ENCODE measurements at regions not wholly inside any gene's neighbourhood (a gene's known extent, or its start where the extent isn't known, plus 50 kb on each side); places are given as distances from the start of the nearest gene placed in this dataset.

DNA sequence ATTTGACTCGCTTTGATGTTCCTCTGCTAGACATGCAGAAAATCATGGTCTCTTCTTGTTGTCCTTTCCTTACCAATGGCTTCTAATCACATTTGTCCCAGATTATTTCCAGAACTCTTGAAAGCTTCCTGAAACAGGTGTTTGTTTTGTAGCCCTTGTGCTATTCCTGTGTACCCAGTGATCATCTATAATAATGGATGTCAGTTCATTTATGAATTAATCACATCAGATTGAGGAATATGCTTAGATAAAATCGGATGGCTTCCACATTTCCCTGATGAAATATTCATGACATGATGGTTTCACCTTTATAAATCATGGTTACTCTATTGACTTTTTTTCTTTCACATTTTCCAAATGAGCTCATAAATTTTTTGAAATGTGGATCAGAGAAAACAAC lies 359.0 kb upstream of the DMAC1 start:
- DNase-seq: no peak
- no peak overlapping the region for H3K27ac Mint-ChIP-seq (ENCODE audit: unreplicated experiment)
- peaks cover 6% of the 10 kb centered on the region for H3K4me1 Mint-ChIP-seq (ENCODE audit: low read depth, unreplicated experiment)
- TF ChIP-seq, protein P1, sequence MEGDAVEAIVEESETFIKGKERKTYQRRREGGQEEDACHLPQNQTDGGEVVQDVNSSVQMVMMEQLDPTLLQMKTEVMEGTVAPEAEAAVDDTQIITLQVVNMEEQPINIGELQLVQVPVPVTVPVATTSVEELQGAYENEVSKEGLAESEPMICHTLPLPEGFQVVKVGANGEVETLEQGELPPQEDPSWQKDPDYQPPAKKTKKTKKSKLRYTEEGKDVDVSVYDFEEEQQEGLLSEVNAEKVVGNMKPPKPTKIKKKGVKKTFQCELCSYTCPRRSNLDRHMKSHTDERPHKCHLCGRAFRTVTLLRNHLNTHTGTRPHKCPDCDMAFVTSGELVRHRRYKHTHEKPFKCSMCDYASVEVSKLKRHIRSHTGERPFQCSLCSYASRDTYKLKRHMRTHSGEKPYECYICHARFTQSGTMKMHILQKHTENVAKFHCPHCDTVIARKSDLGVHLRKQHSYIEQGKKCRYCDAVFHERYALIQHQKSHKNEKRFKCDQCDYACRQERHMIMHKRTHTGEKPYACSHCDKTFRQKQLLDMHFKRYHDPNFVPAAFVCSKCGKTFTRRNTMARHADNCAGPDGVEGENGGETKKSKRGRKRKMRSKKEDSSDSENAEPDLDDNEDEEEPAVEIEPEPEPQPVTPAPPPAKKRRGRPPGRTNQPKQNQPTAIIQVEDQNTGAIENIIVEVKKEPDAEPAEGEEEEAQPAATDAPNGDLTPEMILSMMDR (IDR thresholded peaks at IDR 0.05; ENCODE audit: partially characterized antibody, unreplicated experiment): no peak
- H3K36me3 Mint-ChIP-seq (ENCODE audit: unreplicated experiment): peaks cover under 1% of the 10 kb centered on the region
- H3K27me3 Mint-ChIP-seq (ENCODE audit: unreplicated experiment): no peaks in the 10 kb centered on the region
- no peak overlapping the region for H3K4me3 Mint-ChIP-seq (ENCODE audit: unreplicated experiment)
- H3K9me3 Mint-ChIP-seq (ENCODE audit: unreplicated experiment): no peaks in the 10 kb centered on the region

DNA sequence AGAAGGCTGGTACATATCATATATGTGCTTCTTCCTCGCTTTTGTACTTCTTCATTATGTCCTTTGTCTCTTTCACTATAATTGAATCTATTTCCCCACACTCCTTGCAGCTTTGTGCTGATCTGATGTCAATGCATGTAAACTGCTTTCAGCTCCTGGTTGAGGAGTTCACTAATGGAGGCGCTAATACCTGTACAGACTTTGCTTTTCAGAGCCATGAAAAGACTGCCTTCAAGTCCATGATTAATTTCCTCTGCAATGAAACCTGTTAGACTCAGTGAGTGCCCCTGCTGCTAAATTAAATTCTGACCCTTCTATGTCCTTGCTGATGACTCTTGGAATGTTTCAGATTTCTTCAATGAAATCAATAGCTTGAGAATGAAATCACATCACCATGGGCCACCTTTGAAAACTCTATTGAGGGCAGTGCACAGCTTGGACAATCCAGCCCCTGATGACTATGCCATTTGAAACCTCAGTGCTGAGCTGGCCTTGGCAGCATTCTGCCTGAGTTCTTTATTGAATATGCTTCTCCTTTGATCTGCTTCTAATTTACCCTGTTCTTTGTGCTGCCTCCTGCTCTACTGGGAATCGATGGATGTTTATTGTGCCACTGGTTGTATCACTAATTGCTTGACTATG lies 358.2 kb upstream of the DMAC1 start:
- Mint-ChIP-seq H3K27ac (ENCODE audit: unreplicated experiment) (no peak overlapping the region), H3K4me1 (ENCODE audit: low read depth, unreplicated experiment) (peaks cover 6% of the 10 kb centered on the region), H3K4me3 (ENCODE audit: unreplicated experiment) (no peak overlapping the region), H3K9me3 (ENCODE audit: unreplicated experiment) (no peaks in the 10 kb centered on the region), H3K36me3 (ENCODE audit: unreplicated experiment) (peaks cover 4% of the 10 kb centered on the region), H3K27me3 (ENCODE audit: unreplicated experiment) (no peaks in the 10 kb centered on the region)
- no peak for DNase-seq
- TF ChIP-seq, protein P1 (IDR thresholded peaks at IDR 0.05; ENCODE audit: partially characterized antibody, unreplicated experiment): no peak

DNA sequence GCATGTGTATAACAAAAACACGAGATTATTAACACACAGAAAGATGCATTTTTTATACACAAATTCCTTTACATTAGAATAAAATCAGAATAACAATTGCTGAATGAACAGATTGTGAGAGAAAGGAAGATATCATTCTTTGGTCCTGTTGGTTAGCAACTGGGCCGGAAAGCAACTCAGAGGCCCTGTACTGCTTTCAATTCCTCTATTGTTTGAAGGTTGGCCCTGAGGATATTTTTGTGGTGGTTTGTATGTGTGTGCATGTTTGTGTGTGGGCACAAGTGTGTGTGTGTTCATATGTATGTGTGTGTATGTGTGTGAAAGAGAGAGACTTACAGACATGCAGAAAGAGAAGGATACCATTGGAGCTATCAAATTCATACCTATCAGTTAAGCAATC lies 356.8 kb upstream of the DMAC1 start:
- Mint-ChIP-seq H3K9me3 (ENCODE audit: unreplicated experiment) (peaks cover 1% of the 10 kb centered on the region), H3K4me1 (ENCODE audit: low read depth, unreplicated experiment) (peaks cover 6% of the 10 kb centered on the region), H3K27ac (ENCODE audit: unreplicated experiment) (no peak overlapping the region), H3K4me3 (ENCODE audit: unreplicated experiment) (no peak overlapping the region), H3K36me3 (ENCODE audit: unreplicated experiment) (peaks cover 11% of the 10 kb centered on the region), H3K27me3 (ENCODE audit: unreplicated experiment) (no peaks in the 10 kb centered on the region)
- no peak for DNase-seq
- TF ChIP-seq, protein P1 (IDR thresholded peaks at IDR 0.05; ENCODE audit: partially characterized antibody, unreplicated experiment): no peak

DNA sequence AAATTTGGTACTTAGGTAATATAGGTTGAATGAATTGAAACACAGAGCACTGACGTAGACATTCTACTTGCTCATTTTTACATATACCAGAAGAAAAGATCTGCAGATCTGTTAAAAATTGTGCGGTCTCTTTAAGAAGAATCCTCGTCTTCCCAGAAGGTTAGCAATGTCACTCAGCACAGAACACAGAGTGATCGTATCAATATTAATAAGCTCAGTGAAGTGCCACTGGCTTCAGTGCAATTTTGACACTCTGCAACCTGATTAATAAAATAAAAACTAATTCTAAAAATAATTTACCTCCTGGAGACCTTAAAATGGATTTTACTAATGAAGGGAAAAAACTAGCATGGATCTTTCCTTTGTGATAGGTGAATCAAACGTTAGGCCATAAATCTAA lies 356.1 kb upstream of the DMAC1 start:
- DNase-seq: no peak
- peaks cover 17% of the 10 kb centered on the region for H3K36me3 Mint-ChIP-seq (ENCODE audit: unreplicated experiment)
- H3K27ac Mint-ChIP-seq (ENCODE audit: unreplicated experiment): no peak overlapping the region
- TF ChIP-seq, protein P1 (IDR thresholded peaks at IDR 0.05; ENCODE audit: partially characterized antibody, unreplicated experiment): no peak
- H3K4me3 Mint-ChIP-seq (ENCODE audit: unreplicated experiment): no peak overlapping the region
- peaks cover 4% of the 10 kb centered on the region for H3K9me3 Mint-ChIP-seq (ENCODE audit: unreplicated experiment)
- H3K27me3 Mint-ChIP-seq (ENCODE audit: unreplicated experiment): no peaks in the 10 kb centered on the region
- H3K4me1 Mint-ChIP-seq (ENCODE audit: low read depth, unreplicated experiment): peaks cover 6% of the 10 kb centered on the region

DNA sequence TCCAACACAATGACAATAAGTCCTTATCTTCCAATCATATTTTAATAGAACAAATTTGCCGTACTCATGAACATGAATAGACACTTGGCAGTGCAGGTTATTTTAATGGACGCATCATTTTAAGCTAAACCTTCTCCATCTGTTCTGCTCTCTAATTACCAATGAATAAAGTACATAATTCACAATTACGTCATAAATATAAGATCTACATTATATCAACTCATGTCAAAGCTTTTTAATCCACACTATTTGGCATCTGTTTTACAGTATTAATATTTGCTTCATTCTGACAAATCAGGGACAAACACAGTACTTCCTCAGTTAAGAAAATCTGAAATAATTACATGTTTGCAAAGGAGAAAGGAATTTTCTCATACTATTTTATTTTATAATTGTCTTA lies 344.1 kb upstream of the DMAC1 start:
- Mint-ChIP-seq H3K36me3 (ENCODE audit: unreplicated experiment) (peaks cover under 1% of the 10 kb centered on the region), H3K9me3 (ENCODE audit: unreplicated experiment) (no peaks in the 10 kb centered on the region), H3K27me3 (ENCODE audit: unreplicated experiment) (no peaks in the 10 kb centered on the region), H3K4me1 (ENCODE audit: low read depth, unreplicated experiment) (no peaks in the 10 kb centered on the region), H3K4me3 (ENCODE audit: unreplicated experiment) (no peak overlapping the region), H3K27ac (ENCODE audit: unreplicated experiment) (no peak overlapping the region)
- TF ChIP-seq, protein P1 (IDR thresholded peaks at IDR 0.05; ENCODE audit: partially characterized antibody, unreplicated experiment): no peak
- no peak for DNase-seq

Measured in glutamatergic neuron (in vitro differentiated cells).